SK-N-SH (cell line): ENCODE measurements at regions not wholly inside any gene's neighbourhood (a gene's known extent, or its start where the extent isn't known, plus 50 kb on each side); places are given as distances from the start of the nearest gene placed in this dataset.

Source experiments
- MXI1 ChIP-seq: IDR thresholded peaks from 2 replicates; pipeline ENCODE4 v1.6.1; 2012; ENCODE audit warnings: mild to moderate bottlenecking, low read depth, low read length, improper control_type of control experiment
- POLR2AphosphoS5 ChIP-seq: IDR thresholded peaks from 2 replicates; pipeline ENCODE4 v1.6.1; 2012; ENCODE audit warnings: low read depth, low read length
- RCOR1 ChIP-seq: fragments of 150-350 bp; IDR thresholded peaks from 2 replicates; pipeline ENCODE4 v1.6.1; 2017; ENCODE audit warnings: antibody characterized with exemption, low read length
- TAF1 ChIP-seq: IDR thresholded peaks from 2 replicates; pipeline ENCODE4 v1.6.1; 2012; ENCODE audit warnings: low read depth, mild to moderate bottlenecking, low read length, moderate library complexity, borderline replicate concordance
- TF ChIP-seq, protein P1 (sequence below): fragments of 200-600 bp; sonication (generic); IDR thresholded peaks from 2 replicates; pipeline ENCODE4 v1.6.1; 2017; ENCODE audit warnings: antibody characterized with exemption, mild to moderate bottlenecking, moderate library complexity
- TF ChIP-seq, protein P2 (sequence below): IDR thresholded peaks from 2 replicates; pipeline ENCODE4 v1.4.0; 2012; ENCODE audit warnings: low read depth, borderline replicate concordance
- TF ChIP-seq, protein P3 (sequence below): fragments of 150-350 bp; IDR thresholded peaks from 2 replicates; pipeline ENCODE4 v1.6.1; 2017; ENCODE audit warnings: antibody characterized with exemption, low read length, low read depth, borderline replicate concordance

DNA sequence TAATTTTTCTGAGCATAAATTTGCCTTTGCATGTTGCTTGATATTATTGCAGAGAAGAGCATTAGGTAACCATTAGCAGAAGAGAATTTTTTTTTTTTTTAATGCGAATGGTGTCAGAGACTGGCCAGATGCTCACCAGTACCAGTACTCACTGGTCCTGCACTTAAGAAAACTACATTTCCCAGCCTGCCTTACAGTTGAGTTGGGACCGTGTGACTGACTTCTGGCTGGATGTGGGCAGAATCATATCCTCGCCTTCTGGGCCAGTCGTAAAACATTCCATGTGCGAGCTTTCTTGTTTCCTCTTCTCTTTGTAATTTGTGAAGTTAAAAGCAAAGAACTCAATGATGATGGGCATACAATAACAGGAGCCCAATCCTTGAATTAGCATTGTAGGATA, 132.4 kb downstream of the LRRC30 start:
- TF ChIP-seq, protein P1, sequence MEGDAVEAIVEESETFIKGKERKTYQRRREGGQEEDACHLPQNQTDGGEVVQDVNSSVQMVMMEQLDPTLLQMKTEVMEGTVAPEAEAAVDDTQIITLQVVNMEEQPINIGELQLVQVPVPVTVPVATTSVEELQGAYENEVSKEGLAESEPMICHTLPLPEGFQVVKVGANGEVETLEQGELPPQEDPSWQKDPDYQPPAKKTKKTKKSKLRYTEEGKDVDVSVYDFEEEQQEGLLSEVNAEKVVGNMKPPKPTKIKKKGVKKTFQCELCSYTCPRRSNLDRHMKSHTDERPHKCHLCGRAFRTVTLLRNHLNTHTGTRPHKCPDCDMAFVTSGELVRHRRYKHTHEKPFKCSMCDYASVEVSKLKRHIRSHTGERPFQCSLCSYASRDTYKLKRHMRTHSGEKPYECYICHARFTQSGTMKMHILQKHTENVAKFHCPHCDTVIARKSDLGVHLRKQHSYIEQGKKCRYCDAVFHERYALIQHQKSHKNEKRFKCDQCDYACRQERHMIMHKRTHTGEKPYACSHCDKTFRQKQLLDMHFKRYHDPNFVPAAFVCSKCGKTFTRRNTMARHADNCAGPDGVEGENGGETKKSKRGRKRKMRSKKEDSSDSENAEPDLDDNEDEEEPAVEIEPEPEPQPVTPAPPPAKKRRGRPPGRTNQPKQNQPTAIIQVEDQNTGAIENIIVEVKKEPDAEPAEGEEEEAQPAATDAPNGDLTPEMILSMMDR = no peak
- TF ChIP-seq RCOR1 (no peak), TAF1 (no peak), MXI1 (no peak), POLR2AphosphoS5 (no peak)
- TF ChIP-seq, protein P2, sequence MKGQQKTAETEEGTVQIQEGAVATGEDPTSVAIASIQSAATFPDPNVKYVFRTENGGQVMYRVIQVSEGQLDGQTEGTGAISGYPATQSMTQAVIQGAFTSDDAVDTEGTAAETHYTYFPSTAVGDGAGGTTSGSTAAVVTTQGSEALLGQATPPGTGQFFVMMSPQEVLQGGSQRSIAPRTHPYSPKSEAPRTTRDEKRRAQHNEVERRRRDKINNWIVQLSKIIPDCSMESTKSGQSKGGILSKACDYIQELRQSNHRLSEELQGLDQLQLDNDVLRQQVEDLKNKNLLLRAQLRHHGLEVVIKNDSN = no peak
- TF ChIP-seq, protein P3, sequence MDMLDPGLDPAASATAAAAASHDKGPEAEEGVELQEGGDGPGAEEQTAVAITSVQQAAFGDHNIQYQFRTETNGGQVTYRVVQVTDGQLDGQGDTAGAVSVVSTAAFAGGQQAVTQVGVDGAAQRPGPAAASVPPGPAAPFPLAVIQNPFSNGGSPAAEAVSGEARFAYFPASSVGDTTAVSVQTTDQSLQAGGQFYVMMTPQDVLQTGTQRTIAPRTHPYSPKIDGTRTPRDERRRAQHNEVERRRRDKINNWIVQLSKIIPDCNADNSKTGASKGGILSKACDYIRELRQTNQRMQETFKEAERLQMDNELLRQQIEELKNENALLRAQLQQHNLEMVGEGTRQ = no peak
